ENCODE measurements at regions not wholly inside any gene's neighbourhood (a gene's known extent, or its start where the extent isn't known, plus 50 kb on each side); places are given as distances from the start of the nearest gene placed in this dataset.
"Not testable (repeated sequence)": the region's sequence is repeated elsewhere in the genome, so short reads cannot be mapped to it uniquely, and the experiment has no call there.

GRCh38 chr9:38253200-38253599 lies 139.3 kb upstream of the ALDH1B1 start:
- DNase-seq, result no peak

GRCh38 chr9:38251036-38251860 lies 141.3 kb upstream of the ALDH1B1 start:
- DNase-seq, result peak in 1 of 2 experiments; percentile 27

GRCh38 chr9:38250279-38251035 lies 142.0 kb upstream of the ALDH1B1 start:
- DNase-seq, result no peak

- no peak for DNase-seq
Measured at GRCh38 chr9:38249587-38250210, 142.8 kb upstream of the ALDH1B1 start.

GRCh38 chr9:38249049-38249448 lies 143.5 kb upstream of the ALDH1B1 start:
- no peak for DNase-seq

- no peak for DNase-seq
Measured at GRCh38 chr9:38246833-38247232, 145.7 kb upstream of the ALDH1B1 start.

GRCh38 chr9:38244971-38245370 lies 147.5 kb upstream of the ALDH1B1 start:
- no peak for DNase-seq

GRCh38 chr9:38243993-38244392 lies 148.5 kb upstream of the ALDH1B1 start:
- no peak for DNase-seq

- DNase-seq, result not testable (repeated sequence)
Measured at GRCh38 chr9:38242151-38242550, 150.4 kb upstream of the ALDH1B1 start.

GRCh38 chr9:38240051-38240450 lies 152.5 kb upstream of the ALDH1B1 start:
- DNase-seq, result no peak

GRCh38 chr9:38235244-38235643 lies 157.3 kb upstream of the ALDH1B1 start:
- no peak for DNase-seq

- DNase-seq, result no peak
Measured at GRCh38 chr9:38234479-38235170, 157.9 kb upstream of the ALDH1B1 start.

GRCh38 chr9:38233796-38234355 lies 158.6 kb upstream of the ALDH1B1 start:
- DNase-seq, result no peak

GRCh38 chr9:38233343-38233742 lies 159.2 kb upstream of the ALDH1B1 start:
- no peak for DNase-seq

GRCh38 chr9:38232895-38233294 lies 159.6 kb upstream of the ALDH1B1 start:
- no peak for DNase-seq

- DNase-seq, result no peak
Measured at GRCh38 chr9:38229504-38230155, 160.6 kb upstream of the SHB start.

GRCh38 chr9:38229104-38229500 lies 160.1 kb upstream of the SHB start:
- no peak for DNase-seq

GRCh38 chr9:38228331-38229103 lies 159.5 kb upstream of the SHB start:
- peak; percentile 19 to 26 for DNase-seq

GRCh38 chr9:38227656-38228055 lies 158.6 kb upstream of the SHB start:
- peak in 1 of 2 experiments; percentile 25 for DNase-seq

GRCh38 chr9:38227061-38227540 lies 158.1 kb upstream of the SHB start:
- DNase-seq, result peak in 1 of 2 experiments; percentile 15

GRCh38 chr9:38226491-38226951 lies 157.5 kb upstream of the SHB start:
- no peak for DNase-seq
